ENCODE measurements at regions not wholly inside any gene's neighbourhood (a gene's known extent, or its start where the extent isn't known, plus 50 kb on each side); places are given as distances from the start of the nearest gene placed in this dataset.
"Not testable (repeated sequence)": the region's sequence is repeated elsewhere in the genome, so short reads cannot be mapped to it uniquely, and the experiment has no call there.

DNA sequence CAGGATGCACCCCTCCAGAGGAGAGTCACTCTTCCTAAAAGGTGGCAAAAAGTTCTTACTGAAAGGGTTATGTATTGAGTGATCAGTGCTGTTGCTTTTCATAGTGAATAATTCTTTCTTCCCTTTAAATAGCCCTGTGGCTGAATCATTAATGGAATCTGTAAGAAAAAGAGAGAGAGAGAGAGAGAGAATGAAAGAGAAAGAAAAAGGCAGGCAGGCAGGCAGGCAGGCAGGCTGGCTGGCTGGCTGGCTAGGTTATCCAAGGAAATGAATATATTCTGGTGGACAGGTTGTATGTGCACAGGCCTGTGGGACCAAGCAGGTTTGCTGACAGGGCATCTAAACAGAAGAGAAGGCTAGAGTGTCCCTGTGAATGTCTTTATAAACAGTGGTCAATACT is 100.5 kb downstream of the DLEU7 start:
- H3K4me3 ChIP-seq, result no peak overlapping the region
- peaks cover 0 to 2% of the 10 kb centered on the region in 2 donors for H3K9me3 ChIP-seq
- ATAC-seq (no peak), DNase-seq (no peak)
- no peak overlapping the region for H3K27ac ChIP-seq
- no peaks in the 10 kb centered on the region for H3K27me3 ChIP-seq
- H3K36me3 ChIP-seq, result no peaks in the 10 kb centered on the region
- TF ChIP-seq, protein P1, sequence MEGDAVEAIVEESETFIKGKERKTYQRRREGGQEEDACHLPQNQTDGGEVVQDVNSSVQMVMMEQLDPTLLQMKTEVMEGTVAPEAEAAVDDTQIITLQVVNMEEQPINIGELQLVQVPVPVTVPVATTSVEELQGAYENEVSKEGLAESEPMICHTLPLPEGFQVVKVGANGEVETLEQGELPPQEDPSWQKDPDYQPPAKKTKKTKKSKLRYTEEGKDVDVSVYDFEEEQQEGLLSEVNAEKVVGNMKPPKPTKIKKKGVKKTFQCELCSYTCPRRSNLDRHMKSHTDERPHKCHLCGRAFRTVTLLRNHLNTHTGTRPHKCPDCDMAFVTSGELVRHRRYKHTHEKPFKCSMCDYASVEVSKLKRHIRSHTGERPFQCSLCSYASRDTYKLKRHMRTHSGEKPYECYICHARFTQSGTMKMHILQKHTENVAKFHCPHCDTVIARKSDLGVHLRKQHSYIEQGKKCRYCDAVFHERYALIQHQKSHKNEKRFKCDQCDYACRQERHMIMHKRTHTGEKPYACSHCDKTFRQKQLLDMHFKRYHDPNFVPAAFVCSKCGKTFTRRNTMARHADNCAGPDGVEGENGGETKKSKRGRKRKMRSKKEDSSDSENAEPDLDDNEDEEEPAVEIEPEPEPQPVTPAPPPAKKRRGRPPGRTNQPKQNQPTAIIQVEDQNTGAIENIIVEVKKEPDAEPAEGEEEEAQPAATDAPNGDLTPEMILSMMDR (IDR thresholded peaks at IDR 0.05), result no peak
- no peaks in the 10 kb centered on the region for H3K4me1 ChIP-seq
- intact Hi-C loops (cut with DNase I), result no loop called here

DNA sequence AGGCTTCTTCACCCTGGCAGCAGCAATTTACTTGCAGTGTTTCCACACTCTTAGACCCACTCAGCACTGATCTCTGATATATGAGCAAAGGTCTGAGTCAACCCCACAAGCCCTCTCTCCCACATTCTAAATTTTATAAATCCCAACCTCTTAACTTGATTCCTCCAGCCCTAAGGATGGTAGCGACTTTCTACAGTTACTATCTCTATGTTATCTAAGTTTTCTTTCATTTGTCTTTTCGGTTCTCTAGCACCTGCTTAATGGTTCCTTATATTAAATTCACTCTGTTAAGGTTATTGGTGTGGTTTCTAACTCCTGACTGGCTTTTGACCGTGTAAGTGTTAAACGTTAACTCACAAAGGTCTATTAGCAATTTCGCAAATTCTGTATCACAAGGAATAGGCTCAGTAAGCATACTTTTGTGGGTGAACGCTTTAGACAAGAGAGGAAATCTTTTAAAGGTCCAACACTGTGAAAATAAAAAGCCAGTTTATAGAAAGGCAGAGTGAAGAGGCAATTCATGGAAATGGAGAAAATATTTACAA is 99.3 kb downstream of the DLEU7 start:
- intact Hi-C loops (cut with DNase I), result no loop called here
- Histone ChIP-seq H3K9me3 (peaks cover 0 to 2% of the 10 kb centered on the region in 2 donors), H3K4me1 (no peaks in the 10 kb centered on the region), H3K27me3 (no peaks in the 10 kb centered on the region), H3K27ac (no peak overlapping the region), H3K36me3 (no peaks in the 10 kb centered on the region), H3K4me3 (no peak overlapping the region)
- TF ChIP-seq, protein P1 (IDR thresholded peaks at IDR 0.05), result no peak
- ATAC-seq (no peak), DNase-seq (no peak)

DNA sequence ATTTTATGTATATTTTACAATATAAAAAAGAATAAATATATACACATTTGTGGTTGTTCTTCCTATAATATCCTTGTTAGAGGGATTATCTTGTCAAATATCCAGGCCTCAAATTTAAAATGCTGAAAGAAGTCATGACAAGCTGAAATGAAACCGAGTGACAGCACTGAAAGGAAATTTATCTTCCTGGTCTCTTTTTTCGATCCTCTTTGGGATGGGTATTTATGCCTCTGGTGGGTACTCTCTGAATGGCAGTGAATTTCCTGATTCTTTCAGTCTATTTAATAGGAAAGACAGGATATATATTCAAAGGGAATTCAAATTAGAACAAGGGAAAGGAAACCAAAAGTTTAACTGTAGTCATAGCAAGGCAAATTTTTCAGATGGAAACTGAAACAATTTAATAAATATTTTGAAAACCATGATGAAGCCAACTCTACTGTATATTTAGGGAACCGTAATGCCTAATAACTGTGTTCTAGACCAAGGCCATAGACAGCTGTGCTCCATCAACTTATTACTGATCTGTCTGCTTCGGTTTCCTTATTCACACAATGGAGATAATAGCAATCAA is 97.9 kb downstream of the DLEU7 start:
- intact Hi-C loops (cut with DNase I), result no loop called here
- ATAC-seq, result no peak

DNA sequence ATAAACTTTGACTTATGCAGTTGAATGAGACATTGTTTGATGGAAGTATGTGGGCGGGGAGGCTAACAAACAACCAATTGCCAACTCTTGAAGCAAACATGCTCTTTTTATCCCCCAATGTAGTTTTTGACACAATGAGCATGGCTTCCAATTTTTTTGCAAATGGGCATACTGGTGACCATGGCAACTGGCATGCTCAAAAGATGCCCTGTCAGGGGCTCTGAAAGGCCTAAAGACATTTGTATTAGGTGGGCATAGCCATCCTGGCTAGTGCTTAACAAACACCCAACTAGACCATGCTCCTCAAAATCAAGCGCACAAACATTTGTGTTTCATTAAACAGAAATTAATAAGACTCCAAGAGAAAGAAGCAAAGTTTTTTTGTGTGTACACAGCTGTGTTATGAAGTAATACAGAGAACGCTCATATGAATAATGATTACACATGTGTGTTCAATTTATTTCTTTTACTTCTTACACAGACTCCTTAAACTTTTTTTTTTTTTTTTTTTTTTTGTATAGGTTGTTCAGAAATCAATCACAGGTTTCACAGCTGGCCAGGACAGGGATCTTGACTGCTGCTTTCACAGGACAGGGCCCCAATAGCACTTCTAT is 95.6 kb downstream of the DLEU7 start:
- no peaks in the 10 kb centered on the region for H3K9me3 ChIP-seq
- H3K36me3 ChIP-seq, result no peaks in the 10 kb centered on the region
- H3K27ac ChIP-seq, result no peak overlapping the region
- no peaks in the 10 kb centered on the region for H3K27me3 ChIP-seq
- TF ChIP-seq, protein P1 (IDR thresholded peaks at IDR 0.05), result no peak
- no peak overlapping the region for H3K4me3 ChIP-seq
- no peak for ATAC-seq
- DNase-seq, result no peak
- H3K4me1 ChIP-seq, result no peaks in the 10 kb centered on the region
- intact Hi-C loops (cut with DNase I), result no loop called here

More for the DNA sequence above, 97.9 kb downstream of the DLEU7 start:
- no peak overlapping the region for H3K27ac ChIP-seq
- no peak overlapping the region for H3K4me3 ChIP-seq
- peaks cover 0 to 2% of the 10 kb centered on the region in 2 donors for H3K9me3 ChIP-seq
- H3K36me3 ChIP-seq, result no peaks in the 10 kb centered on the region
- DNase-seq, result no peak
- H3K27me3 ChIP-seq, result no peaks in the 10 kb centered on the region
- TF ChIP-seq, protein P1 (IDR thresholded peaks at IDR 0.05), result no peak
- no peaks in the 10 kb centered on the region for H3K4me1 ChIP-seq

DNA sequence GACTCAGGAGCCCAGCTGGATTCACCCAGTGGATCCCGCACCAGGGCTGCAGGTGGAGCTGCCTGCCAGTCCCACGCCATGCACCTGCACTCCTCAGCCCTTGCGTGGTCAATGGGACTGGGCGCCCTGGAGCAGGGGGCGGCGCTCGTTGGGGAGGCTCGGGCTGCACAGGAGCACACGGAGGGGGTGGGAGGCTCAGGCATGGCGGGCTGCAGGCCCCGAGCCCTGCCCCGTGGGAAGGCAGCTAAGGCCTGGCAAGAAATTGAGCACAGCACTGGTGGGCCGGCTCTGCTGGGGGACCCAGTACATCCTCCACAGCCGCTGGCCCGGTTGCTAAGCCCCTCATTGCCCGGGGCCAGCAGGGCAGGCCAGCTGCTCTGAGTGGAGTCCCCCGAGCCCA is 90.3 kb downstream of the DLEU7 start:
- H3K9me3 ChIP-seq; intact Hi-C loops (cut with DNase I); H3K27ac ChIP-seq; H3K4me3 ChIP-seq; H3K4me1 ChIP-seq; DNase-seq; ATAC-seq; H3K27me3 ChIP-seq; H3K36me3 ChIP-seq: not testable (repeated sequence)

DNA sequence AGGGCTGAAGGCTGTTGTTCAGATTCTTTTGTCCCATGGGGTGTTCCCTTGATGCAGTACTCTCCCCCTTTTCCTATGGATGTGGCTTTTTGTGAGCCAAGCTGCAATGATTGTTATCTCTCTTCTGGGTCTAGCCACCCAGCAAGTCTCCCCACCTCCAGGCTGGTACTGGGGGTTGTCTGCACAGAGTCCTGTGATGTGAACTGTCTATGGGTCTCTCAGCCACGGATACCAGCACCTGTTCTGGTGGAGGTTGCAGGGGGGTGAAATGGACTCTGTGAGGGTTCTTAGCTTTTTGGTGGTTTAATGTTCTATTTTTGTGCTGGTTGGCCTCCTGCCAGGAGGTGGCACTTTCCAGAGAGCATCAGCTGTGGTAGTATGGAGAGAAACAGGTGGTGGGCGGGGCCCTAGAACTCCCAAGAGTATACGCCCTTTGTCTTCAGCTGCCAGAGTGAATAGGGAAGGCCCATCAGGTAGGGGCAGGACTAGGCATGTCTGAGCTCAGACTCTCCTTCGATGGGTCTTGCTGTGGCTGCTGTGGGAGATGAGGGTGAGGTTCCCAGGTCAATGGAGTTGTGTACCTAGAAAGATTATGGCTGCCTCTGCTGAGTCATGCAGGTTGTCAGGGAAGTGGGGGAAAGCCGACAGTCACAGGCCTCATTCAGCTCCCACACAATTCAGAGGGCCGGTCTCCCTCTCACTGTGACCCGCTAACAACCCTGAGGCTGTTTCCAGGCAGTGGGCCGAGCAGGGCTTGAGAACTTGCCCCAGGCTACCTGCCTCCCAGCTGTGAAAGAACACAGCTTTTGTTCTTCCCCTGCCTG is 87.4 kb downstream of the DLEU7 start:
- H3K36me3 ChIP-seq; DNase-seq; H3K9me3 ChIP-seq; intact Hi-C loops (cut with DNase I); H3K27ac ChIP-seq; ATAC-seq; H3K4me1 ChIP-seq; H3K27me3 ChIP-seq; H3K4me3 ChIP-seq: not testable (repeated sequence)

Measured in left lung (tissue), 4 donors.